HEK293 (cell line): ENCODE measurements at regions not wholly inside any gene's neighbourhood (a gene's known extent, or its start where the extent isn't known, plus 50 kb on each side); places are given as distances from the start of the nearest gene placed in this dataset.

ENCODE experiments used
- CTCF ChIA-PET: fragments of 350-600 bp; formaldehyde crosslinking; extraction: SDS; loops from one replicate; lab custom pipeline; 2021; ENCODE audit warnings: antibody characterized with exemption; lab: Yijun Ruan, JAX
- POLR2A ChIA-PET: fragments of 300-600 bp; formaldehyde crosslinking; extraction: SDS; loops from one replicate; lab custom pipeline; 2020; ENCODE audit warnings: antibody characterized with exemption, inconsistent platforms; lab: Yijun Ruan, JAX
- H3K27ac ChIP-seq: fragments of 200-500 bp; sonication (Bioruptor generic); 2 replicates; pipeline ENCODE4 v1.5.1; 2014; ENCODE audit warnings: low read depth, low read length, control low read depth, inconsistent platforms; ENCODE audit errors: extremely low read depth
- H3K36me3 ChIP-seq, 2 experiments: fragments of 200-500 bp in 1 of 2; sonication (Bioruptor generic) in 1 of 2; 1 replicate in 1 of 2; 2 replicates in 1 of 2; pipeline ENCODE4 v1.5.1; 2014 to 2017; ENCODE audit warnings: inconsistent platforms in 2 of 2, low read length in 2 of 2; ENCODE audit not compliant: control insufficient read depth in 2 of 2, insufficient read depth in 1 of 2
- H3K4me1 ChIP-seq: fragments of 200-500 bp; sonication (Bioruptor generic); 2 replicates; pipeline ENCODE4 v1.5.1; 2014; ENCODE audit warnings: mild to moderate bottlenecking, low read length, inconsistent platforms; ENCODE audit not compliant: control insufficient read depth, insufficient read depth
- H3K4me3 ChIP-seq: 2 replicates; pipeline ENCODE4 v1.5.1; 2011; ENCODE audit warnings: low read depth, mild to moderate bottlenecking, control low read depth, low read length, moderate library complexity
- H3K9me3 ChIP-seq: fragments of 200-500 bp; sonication (Bioruptor generic); 2 replicates; pipeline ENCODE4 v1.5.1; 2014; ENCODE audit warnings: low read depth, low read length, inconsistent platforms; ENCODE audit not compliant: control insufficient read depth, insufficient read depth
- KLF9 ChIP-seq: fragments of 450-650 bp; formaldehyde crosslinking; IDR thresholded peaks from 2 replicates; pipeline ENCODE4 v1.5.1; 2016; ENCODE audit warnings: missing biosample characterization, missing genetic modification characterization, low read depth
- SCRT2 ChIP-seq: fragments of 450-650 bp; formaldehyde crosslinking; IDR thresholded peaks from 2 replicates; pipeline ENCODE4 v1.5.1; 2016; ENCODE audit warnings: missing biosample characterization, missing genetic modification characterization
- ZFP3 ChIP-seq: fragments of 450-650 bp; formaldehyde crosslinking; IDR thresholded peaks from 2 replicates; pipeline ENCODE4 v1.5.1; 2016; ENCODE audit warnings: low read depth, missing biosample characterization, missing genetic modification characterization
- ZIC2 ChIP-seq: fragments of 450-650 bp; formaldehyde crosslinking; IDR thresholded peaks from 2 replicates; pipeline ENCODE4 v1.5.1; 2016; ENCODE audit warnings: missing biosample characterization, missing genetic modification characterization
- ZNF114 ChIP-seq: fragments of 450-650 bp; formaldehyde crosslinking; IDR thresholded peaks from 2 replicates; pipeline ENCODE4 v1.5.0; 2017; ENCODE audit warnings: missing biosample characterization, missing genetic modification characterization
- ZNF132 ChIP-seq: fragments of 450-650 bp; formaldehyde crosslinking; IDR thresholded peaks from 2 replicates; pipeline ENCODE4 v1.5.1; 2017; ENCODE audit warnings: missing biosample characterization, missing genetic modification characterization, borderline replicate concordance
- ZNF16 ChIP-seq: fragments of 450-650 bp; formaldehyde crosslinking; IDR thresholded peaks from 2 replicates; pipeline ENCODE4 v1.5.1; 2016; ENCODE audit warnings: low read depth, missing biosample characterization, missing genetic modification characterization
- ZNF335 ChIP-seq: fragments of 450-650 bp; formaldehyde crosslinking; conservative IDR thresholded peaks from 2 replicates; pipeline ENCODE4 v1.5.1; 2016; ENCODE audit warnings: missing biosample characterization, missing genetic modification characterization
- ZNF341 ChIP-seq: fragments of 450-650 bp; formaldehyde crosslinking; IDR thresholded peaks from 2 replicates; pipeline ENCODE4; 2016; ENCODE audit warnings: low read depth, missing biosample characterization, missing genetic modification characterization
- ZNF394 ChIP-seq: fragments of 450-650 bp; formaldehyde crosslinking; IDR thresholded peaks from 2 replicates; pipeline ENCODE4 v1.5.1; 2016; ENCODE audit warnings: missing biosample characterization, missing genetic modification characterization, mild to moderate bottlenecking, moderate library complexity, borderline replicate concordance
- ZNF426 ChIP-seq: fragments of 450-650 bp; formaldehyde crosslinking; IDR thresholded peaks from 2 replicates; pipeline ENCODE4 v1.5.1; 2017; ENCODE audit warnings: missing biosample characterization, missing genetic modification characterization, mild to moderate bottlenecking, inconsistent platforms, moderate library complexity
- ZNF514 ChIP-seq: fragments of 450-650 bp; formaldehyde crosslinking; IDR thresholded peaks from 2 replicates; pipeline ENCODE4 v1.5.1; 2016; ENCODE audit warnings: missing biosample characterization, missing genetic modification characterization
- ZNF518A ChIP-seq: fragments of 450-650 bp; formaldehyde crosslinking; conservative IDR thresholded peaks from 2 replicates; pipeline ENCODE4 v1.5.1; 2016; ENCODE audit warnings: low read depth, missing biosample characterization, missing genetic modification characterization
- ZNF560 ChIP-seq: fragments of 450-650 bp; formaldehyde crosslinking; IDR thresholded peaks from 2 replicates; pipeline ENCODE4 v1.5.1; 2017; ENCODE audit warnings: missing biosample characterization, missing genetic modification characterization, borderline replicate concordance
- ZSCAN4 ChIP-seq: fragments of 450-650 bp; formaldehyde crosslinking; IDR thresholded peaks from 2 replicates; pipeline ENCODE4 v1.5.1; 2017; ENCODE audit warnings: missing biosample characterization, missing genetic modification characterization

GRCh38 chr6:149176971-149177667 is 140.4 kb upstream of the TAB2 start (continued):
- TF ChIP-seq ZNF341 (tag by site-specific recombination) (no peak), ZNF518A (tag by site-specific recombination) (no peak), ZNF514 (tag by site-specific recombination) (no peak), SCRT2 (tag by site-specific recombination) (no peak), ZNF560 (tag by site-specific recombination) (no peak), ZNF394 (tag by site-specific recombination) (no peak)

GRCh38 chr6:149179431-149179830 is 138.1 kb upstream of the TAB2 start:
- Histone ChIP-seq H3K4me3 (no peak overlapping the region), H3K27ac (no peak overlapping the region), H3K4me1 (no peaks in the 10 kb centered on the region), H3K36me3 (no peaks in the 10 kb centered on the region), H3K9me3 (no peaks in the 10 kb centered on the region)
- CTCF ChIA-PET: no interaction called here
- POLR2A ChIA-PET: no interaction called here
- no peak for TF ChIP-seq ZNF114
- TF ChIP-seq ZNF335 (tag by site-specific recombination): no peak
- TF ChIP-seq ZIC2 (tag by site-specific recombination): no peak
- no peak for TF ChIP-seq ZNF132 (tag by site-specific recombination)
- TF ChIP-seq ZFP3 (tag by site-specific recombination): no peak
- no peak for TF ChIP-seq ZNF16 (tag by site-specific recombination)
- no peak for TF ChIP-seq KLF9 (tag by site-specific recombination)
- TF ChIP-seq ZSCAN4 (tag by site-specific recombination): no peak

GRCh38 chr6:149181304-149181703 is 136.2 kb upstream of the TAB2 start:
- H3K9me3 ChIP-seq: no peaks in the 10 kb centered on the region
- no peak overlapping the region for H3K4me3 ChIP-seq
- ChIA-PET CTCF (interaction anchor here (0.6 kb wide), 1 partner anchor 82 kb away, joined by 3 read pairs; no protein-coding TSS in a partner anchor), POLR2A (interaction anchor here (0.6 kb wide), 1 partner anchor 840 kb away, joined by 5 read pairs; no protein-coding TSS in a partner anchor)
- H3K36me3 ChIP-seq: no peaks in the 10 kb centered on the region
- TF ChIP-seq ZNF426 (tag by site-specific recombination): no peak
- H3K4me1 ChIP-seq: no peaks in the 10 kb centered on the region
- H3K27ac ChIP-seq: no peak overlapping the region
